Keratinocyte (primary cell): ENCODE measurements at regions not wholly inside any gene's neighbourhood (a gene's known extent, or its start where the extent isn't known, plus 50 kb on each side); places are given as distances from the start of the nearest gene placed in this dataset.

Experiments used
- DNase-seq: peaks from one replicate; pipeline ENCODE4 v3.0.0-alpha.2; 2011; ENCODE audit warnings: low read depth, missing footprints, low spot score
- FAIRE-seq: peaks from 2 replicates; lab custom pipeline; 2011; peaks lifted over from hg19 to GRCh38; lab: Jason Lieb, UNC
- H2AFZ ChIP-seq: 2 replicates; pipeline ENCODE4 v1.6.0; 2012; ENCODE audit warnings: low read length, control low read depth, inconsistent platforms; ENCODE audit not compliant: control insufficient read depth
- H3K27ac ChIP-seq: 2 replicates; pipeline ENCODE4 v1.5.1; 2011; ENCODE audit warnings: low read length; ENCODE audit not compliant: control insufficient read depth, insufficient read depth
- H3K27me3 ChIP-seq: 3 replicates; pipeline ENCODE4 v1.6.0; 2011; ENCODE audit warnings: low read length; ENCODE audit not compliant: control insufficient read depth, insufficient read depth; ENCODE audit errors: extremely low read depth
- H3K36me3 ChIP-seq, 2 experiments: 2 replicates in 1 of 2; 3 replicates in 1 of 2; pipeline ENCODE4 v1.5.1; 2011; ENCODE audit warnings: low read length in 2 of 2, mild to moderate bottlenecking in 1 of 2; ENCODE audit not compliant: control insufficient read depth in 2 of 2, insufficient read depth in 2 of 2; ENCODE audit errors: extremely low read depth in 1 of 2
- H3K4me1 ChIP-seq: 3 replicates; pipeline ENCODE4 v1.5.1; 2011; ENCODE audit warnings: low read length; ENCODE audit not compliant: control insufficient read depth, insufficient read depth; ENCODE audit errors: extremely low read depth
- H3K4me2 ChIP-seq: 3 replicates; pipeline ENCODE4 v1.6.0; 2011; ENCODE audit warnings: low read depth, low read length; ENCODE audit not compliant: control insufficient read depth, insufficient read depth; ENCODE audit errors: extremely low read depth
- H3K4me3 ChIP-seq, 3 experiments: fragments of 200-600 bp in 1 of 3; sonication (generic) in 1 of 3; 2 replicates in 2 of 3; 3 replicates in 1 of 3; pipeline ENCODE4 v1.5.1; 2011 to 2016; ENCODE audit warnings: low read length in 3 of 3, mild to moderate bottlenecking in 3 of 3, control low read depth in 2 of 3, inconsistent platforms in 1 of 3, low read depth in 1 of 3, mixed read lengths in 1 of 3, mixed run types in 1 of 3, moderate library complexity in 1 of 3; ENCODE audit not compliant: control insufficient read depth in 2 of 3, insufficient read depth in 2 of 3; ENCODE audit errors: extremely low read depth in 1 of 3
- H3K79me2 ChIP-seq: 2 replicates; pipeline ENCODE4 v1.6.0; 2012; ENCODE audit warnings: low read length; ENCODE audit not compliant: control insufficient read depth, insufficient read depth
- H3K9ac ChIP-seq: 3 replicates; pipeline ENCODE4 v1.6.0; 2011; ENCODE audit warnings: low read length; ENCODE audit not compliant: control insufficient read depth, insufficient read depth; ENCODE audit errors: extremely low read depth
- H3K9me1 ChIP-seq: 3 replicates; pipeline ENCODE4 v1.6.0; 2011; ENCODE audit warnings: low read length; ENCODE audit not compliant: control insufficient read depth, insufficient read depth; ENCODE audit errors: extremely low read depth
- H3K9me3 ChIP-seq: 2 replicates; pipeline ENCODE4 v1.5.1; 2012; ENCODE audit warnings: low read depth, low read length; ENCODE audit not compliant: control insufficient read depth
- H4K20me1 ChIP-seq: 3 replicates; pipeline ENCODE4 v1.6.0; 2011; ENCODE audit warnings: low read length; ENCODE audit not compliant: control insufficient read depth, insufficient read depth; ENCODE audit errors: extremely low read depth
- CTCF ChIP-seq, 3 experiments: IDR thresholded peaks in 1 of 3; conservative IDR thresholded peaks in 1 of 3; optimal IDR thresholded peaks in 1 of 3; 2 replicates in 2 of 3; 3 replicates in 1 of 3; pipeline versions ENCODE3 to v1.5.1; 2011; ENCODE audit warnings: low read length in 3 of 3, mild to moderate bottlenecking in 3 of 3, moderate library complexity in 2 of 3, control low read depth in 1 of 3, inconsistent platforms in 1 of 3; ENCODE audit not compliant: insufficient read depth in 2 of 3; ENCODE audit errors: extremely low read depth in 1 of 3
- EZH2 ChIP-seq: IDR thresholded peaks from one replicate; pipeline ENCODE4 v1.6.1; 2012; ENCODE audit warnings: inconsistent platforms, mild to moderate bottlenecking, low read length, moderate library complexity
- dilution Hi-C: fragments of 300-500 bp; cut with MboI; formaldehyde crosslinking; loops from one replicate; pipeline ENCODE4 v1.7.0; 2020; ENCODE audit warnings: low sequenced_read_pairs; ENCODE audit not compliant: extremely low pct_ligation_motif_present

- dilution Hi-C loops = no loop called here
- no peak for FAIRE-seq
- H3K27me3 ChIP-seq = peaks cover 35% of the 10 kb centered on the region
Measured at GRCh38 chr9:93860694-93861658, 94.2 kb downstream of the BARX1 start.

GRCh38 chr9:93859431-93860215 is 95.5 kb downstream of the BARX1 start:
- no peak overlapping the region for H3K27ac ChIP-seq

More at GRCh38 chr9:93860694-93861658, 94.2 kb downstream of the BARX1 start:
- Histone ChIP-seq H3K79me2 (no peaks in the 10 kb centered on the region), H3K9ac (no peak overlapping the region), H3K9me3 (no peaks in the 10 kb centered on the region), H3K4me2 (no peak overlapping the region), H3K4me3 (no peak overlapping the region), H3K9me1 (no peaks in the 10 kb centered on the region), H4K20me1 (no peaks in the 10 kb centered on the region), H2AFZ (no peak overlapping the region), H3K36me3 (no peaks in the 10 kb centered on the region), H3K4me1 (no peaks in the 10 kb centered on the region), H3K27ac (no peak overlapping the region)
- DNase-seq = no peak
- TF ChIP-seq EZH2 (peak; percentile 40), CTCF (optimal IDR thresholded peaks at IDR 0.05 in 1 of 3, IDR thresholded peaks at IDR 0.05 in 1 of 3, conservative IDR thresholded peaks at IDR 0.05 in 1 of 3; ENCODE audit: extremely low read depth in 1 of 3, insufficient read depth in 2 of 3, low read length in 3 of 3) (no peak)

More at GRCh38 chr9:93859431-93860215, 95.5 kb downstream of the BARX1 start:
- peak in 1 of 3 experiments; percentile 30 for TF ChIP-seq CTCF (optimal IDR thresholded peaks at IDR 0.05 in 1 of 3, IDR thresholded peaks at IDR 0.05 in 1 of 3, conservative IDR thresholded peaks at IDR 0.05 in 1 of 3; ENCODE audit: extremely low read depth in 1 of 3, insufficient read depth in 2 of 3, low read length in 3 of 3)
- TF ChIP-seq EZH2 = no peak
- DNase-seq (no peak), FAIRE-seq (no peak)
- Histone ChIP-seq H3K4me2 (no peak overlapping the region), H3K27me3 (peaks cover 39% of the 10 kb centered on the region), H3K36me3 (no peaks in the 10 kb centered on the region), H2AFZ (no peak overlapping the region), H3K9me3 (no peaks in the 10 kb centered on the region), H3K4me3 (no peak overlapping the region), H3K4me1 (no peaks in the 10 kb centered on the region), H3K9me1 (no peaks in the 10 kb centered on the region), H3K79me2 (no peaks in the 10 kb centered on the region), H4K20me1 (no peaks in the 10 kb centered on the region), H3K9ac (no peak overlapping the region)
- dilution Hi-C loops = no loop called here
